HepG2 (cell line): ENCODE measurements at regions not wholly inside any gene's neighbourhood (a gene's known extent, or its start where the extent isn't known, plus 50 kb on each side); places are given as distances from the start of the nearest gene placed in this dataset.

Source experiments
- DPF2 ChIP-seq: sonication (generic); formaldehyde crosslinking; IDR thresholded peaks from 2 replicates; pipeline ENCODE4 v1.4.0; 2020; ENCODE audit warnings: mild to moderate bottlenecking, low read depth, missing genetic modification reagents, borderline replicate concordance
- POLR2A ChIP-seq, 2 experiments: IDR thresholded peaks; 2 replicates each; pipeline ENCODE4 v1.6.1; 2011; ENCODE audit warnings: low read depth in 2 of 2, low read length in 2 of 2, mild to moderate bottlenecking in 1 of 2, moderate library complexity in 1 of 2; ENCODE audit not compliant: insufficient read depth in 1 of 2
- POLR2AphosphoS5 ChIP-seq: IDR thresholded peaks from 2 replicates; pipeline ENCODE4 v1.6.1; 2012; ENCODE audit warnings: low read depth, low read length
- TF ChIP-seq, protein P1 (sequence below): sonication (generic); formaldehyde crosslinking; IDR thresholded peaks from 2 replicates; pipeline ENCODE4 v1.4.0; 2020; ENCODE audit warnings: missing genetic modification reagents, borderline replicate concordance

DNA sequence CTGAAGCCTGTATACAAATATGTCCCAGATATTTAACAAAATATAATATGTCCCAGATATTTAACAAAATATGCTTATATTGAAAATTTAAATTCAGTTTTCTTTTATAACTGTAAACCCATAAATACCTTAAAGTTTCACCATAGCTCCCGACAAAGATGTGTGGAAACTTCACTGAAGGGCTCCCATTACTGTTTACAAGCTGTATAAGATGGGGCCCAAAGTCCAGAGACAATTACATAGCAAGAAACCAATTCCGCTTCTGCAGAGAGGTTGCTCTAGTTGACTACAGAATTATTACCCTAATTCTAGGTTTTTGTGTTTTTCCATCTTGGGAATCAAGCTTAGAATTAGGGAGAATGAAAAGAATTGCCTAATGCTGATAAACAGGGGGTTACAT lies 102.6 kb upstream of the EPHA6 start:
- TF ChIP-seq DPF2 (CRISPR knock-in tag) (no peak), POLR2AphosphoS5 (no peak), POLR2A (IDR thresholded peaks at IDR 0.05; ENCODE audit: insufficient read depth in 1 of 2, low read depth in 2 of 2, low read length in 2 of 2) (no peak)
- TF ChIP-seq, protein P1, sequence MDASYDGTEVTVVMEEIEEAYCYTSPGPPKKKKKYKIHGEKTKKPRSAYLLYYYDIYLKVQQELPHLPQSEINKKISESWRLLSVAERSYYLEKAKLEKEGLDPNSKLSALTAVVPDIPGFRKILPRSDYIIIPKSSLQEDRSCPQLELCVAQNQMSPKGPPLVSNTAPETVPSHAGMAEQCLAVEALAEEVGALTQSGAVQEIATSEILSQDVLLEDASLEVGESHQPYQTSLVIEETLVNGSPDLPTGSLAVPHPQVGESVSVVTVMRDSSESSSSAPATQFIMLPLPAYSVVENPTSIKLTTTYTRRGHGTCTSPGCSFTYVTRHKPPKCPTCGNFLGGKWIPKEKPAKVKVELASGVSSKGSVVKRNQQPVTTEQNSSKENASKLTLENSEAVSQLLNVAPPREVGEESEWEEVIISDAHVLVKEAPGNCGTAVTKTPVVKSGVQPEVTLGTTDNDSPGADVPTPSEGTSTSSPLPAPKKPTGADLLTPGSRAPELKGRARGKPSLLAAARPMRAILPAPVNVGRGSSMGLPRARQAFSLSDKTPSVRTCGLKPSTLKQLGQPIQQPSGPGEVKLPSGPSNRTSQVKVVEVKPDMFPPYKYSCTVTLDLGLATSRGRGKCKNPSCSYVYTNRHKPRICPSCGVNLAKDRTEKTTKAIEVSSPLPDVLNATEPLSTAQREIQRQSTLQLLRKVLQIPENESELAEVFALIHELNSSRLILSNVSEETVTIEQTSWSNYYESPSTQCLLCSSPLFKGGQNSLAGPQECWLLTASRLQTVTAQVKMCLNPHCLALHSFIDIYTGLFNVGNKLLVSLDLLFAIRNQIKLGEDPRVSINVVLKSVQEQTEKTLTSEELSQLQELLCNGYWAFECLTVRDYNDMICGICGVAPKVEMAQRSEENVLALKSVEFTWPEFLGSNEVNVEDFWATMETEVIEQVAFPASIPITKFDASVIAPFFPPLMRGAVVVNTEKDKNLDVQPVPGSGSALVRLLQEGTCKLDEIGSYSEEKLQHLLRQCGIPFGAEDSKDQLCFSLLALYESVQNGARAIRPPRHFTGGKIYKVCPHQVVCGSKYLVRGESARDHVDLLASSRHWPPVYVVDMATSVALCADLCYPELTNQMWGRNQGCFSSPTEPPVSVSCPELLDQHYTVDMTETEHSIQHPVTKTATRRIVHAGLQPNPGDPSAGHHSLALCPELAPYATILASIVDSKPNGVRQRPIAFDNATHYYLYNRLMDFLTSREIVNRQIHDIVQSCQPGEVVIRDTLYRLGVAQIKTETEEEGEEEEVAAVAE (CRISPR knock-in tag), result no peak
